Smooth muscle cell (in vitro differentiated cells): ENCODE measurements at regions not wholly inside any gene's neighbourhood (a gene's known extent, or its start where the extent isn't known, plus 50 kb on each side); places are given as distances from the start of the nearest gene placed in this dataset.
"Not testable (repeated sequence)": the region's sequence is repeated elsewhere in the genome, so short reads cannot be mapped to it uniquely, and the experiment has no call there.

Experiments
- DNase-seq: peaks from one replicate; lab custom pipeline; 2025; ENCODE audit not compliant: unreplicated experiment; lab: John Stamatoyannopoulos, UW
- H2AFZ ChIP-seq: fragments of 200-600 bp; sonication (generic); 2 replicates; pipeline ENCODE4 v1.6.0; 2016; ENCODE audit warnings: antibody characterized with exemption, low read depth, mild to moderate bottlenecking
- H3F3A ChIP-seq: fragments of 200-600 bp; sonication (generic); 2 replicates; pipeline ENCODE4 v1.6.0; 2017; ENCODE audit warnings: antibody characterized with exemption, low read depth
- H3K27ac ChIP-seq: fragments of 200-600 bp; sonication (generic); 2 replicates; pipeline ENCODE4 v1.5.1; 2016; ENCODE audit warnings: low read depth, mild to moderate bottlenecking
- H3K27me3 ChIP-seq: fragments of 200-600 bp; sonication (generic); 2 replicates; pipeline ENCODE4 v1.6.1; 2016; ENCODE audit warnings: low read depth, mild to moderate bottlenecking
- H3K36me3 ChIP-seq: fragments of 200-600 bp; sonication (generic); 2 replicates; pipeline ENCODE4 v1.5.1; 2016; ENCODE audit warnings: low read depth
- H3K4me1 ChIP-seq: fragments of 200-600 bp; sonication (generic); 2 replicates; pipeline ENCODE4 v1.5.1; 2016; ENCODE audit warnings: low read depth
- H3K4me2 ChIP-seq: fragments of 200-600 bp; sonication (generic); 2 replicates; pipeline ENCODE4 v1.6.0; 2016; ENCODE audit warnings: mild to moderate bottlenecking
- H3K4me3 ChIP-seq: fragments of 200-600 bp; sonication (generic); 2 replicates; pipeline ENCODE4 v1.5.1; 2016; ENCODE audit warnings: mild to moderate bottlenecking
- H3K79me2 ChIP-seq: fragments of 200-600 bp; sonication (generic); 2 replicates; pipeline ENCODE4 v1.6.0; 2016; ENCODE audit warnings: low read depth, mild to moderate bottlenecking
- H3K9ac ChIP-seq: fragments of 200-600 bp; sonication (generic); 2 replicates; pipeline ENCODE4 v1.6.0; 2016; ENCODE audit warnings: low read depth
- H3K9me3 ChIP-seq: fragments of 200-600 bp; sonication (generic); replicated peaks from 2 replicates; pipeline ENCODE4 v1.5.1; 2016; ENCODE audit warnings: low read depth
- H4K20me1 ChIP-seq: fragments of 200-600 bp; sonication (generic); 2 replicates; pipeline ENCODE4 v1.6.0; 2016; ENCODE audit warnings: low read depth
- WGBS: methylation state at CpG from one replicate; pipeline ENCODE4 v1.1.7; 2016; ENCODE audit warnings: low lambda C conversion rate; 5-methylcytosine and 5-hydroxymethylcytosine counted together
- TF ChIP-seq, protein P1 (sequence below): fragments of 200-600 bp; sonication (generic); IDR thresholded peaks from 2 replicates; pipeline ENCODE4 v1.5.1; 2017; ENCODE audit warnings: borderline replicate concordance, mild to moderate bottlenecking, antibody characterized with exemption; ENCODE audit not compliant: insufficient read depth, poor library complexity, severe bottlenecking

- no peaks in the 10 kb centered on the region for H3K4me1 ChIP-seq
- DNase-seq, result no peak
- H4K20me1 ChIP-seq, result no peaks in the 10 kb centered on the region
- H3K36me3 ChIP-seq, result no peaks in the 10 kb centered on the region
- TF ChIP-seq, protein P1, sequence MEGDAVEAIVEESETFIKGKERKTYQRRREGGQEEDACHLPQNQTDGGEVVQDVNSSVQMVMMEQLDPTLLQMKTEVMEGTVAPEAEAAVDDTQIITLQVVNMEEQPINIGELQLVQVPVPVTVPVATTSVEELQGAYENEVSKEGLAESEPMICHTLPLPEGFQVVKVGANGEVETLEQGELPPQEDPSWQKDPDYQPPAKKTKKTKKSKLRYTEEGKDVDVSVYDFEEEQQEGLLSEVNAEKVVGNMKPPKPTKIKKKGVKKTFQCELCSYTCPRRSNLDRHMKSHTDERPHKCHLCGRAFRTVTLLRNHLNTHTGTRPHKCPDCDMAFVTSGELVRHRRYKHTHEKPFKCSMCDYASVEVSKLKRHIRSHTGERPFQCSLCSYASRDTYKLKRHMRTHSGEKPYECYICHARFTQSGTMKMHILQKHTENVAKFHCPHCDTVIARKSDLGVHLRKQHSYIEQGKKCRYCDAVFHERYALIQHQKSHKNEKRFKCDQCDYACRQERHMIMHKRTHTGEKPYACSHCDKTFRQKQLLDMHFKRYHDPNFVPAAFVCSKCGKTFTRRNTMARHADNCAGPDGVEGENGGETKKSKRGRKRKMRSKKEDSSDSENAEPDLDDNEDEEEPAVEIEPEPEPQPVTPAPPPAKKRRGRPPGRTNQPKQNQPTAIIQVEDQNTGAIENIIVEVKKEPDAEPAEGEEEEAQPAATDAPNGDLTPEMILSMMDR, result no peak
- no peak overlapping the region for H2AFZ ChIP-seq
- H3K4me2 ChIP-seq, result no peak overlapping the region
- H3F3A ChIP-seq, result no peaks in the 10 kb centered on the region
- H3K4me3 ChIP-seq, result no peak overlapping the region
- no peaks in the 10 kb centered on the region for H3K9me3 ChIP-seq
- H3K27ac ChIP-seq, result no peak overlapping the region
- no peaks in the 10 kb centered on the region for H3K27me3 ChIP-seq
- no peak overlapping the region for H3K9ac ChIP-seq
- no peaks in the 10 kb centered on the region for H3K79me2 ChIP-seq
Measured at GRCh38 chr7:68409851-68410250, 1188.4 kb upstream of the AUTS2 start.

DNA sequence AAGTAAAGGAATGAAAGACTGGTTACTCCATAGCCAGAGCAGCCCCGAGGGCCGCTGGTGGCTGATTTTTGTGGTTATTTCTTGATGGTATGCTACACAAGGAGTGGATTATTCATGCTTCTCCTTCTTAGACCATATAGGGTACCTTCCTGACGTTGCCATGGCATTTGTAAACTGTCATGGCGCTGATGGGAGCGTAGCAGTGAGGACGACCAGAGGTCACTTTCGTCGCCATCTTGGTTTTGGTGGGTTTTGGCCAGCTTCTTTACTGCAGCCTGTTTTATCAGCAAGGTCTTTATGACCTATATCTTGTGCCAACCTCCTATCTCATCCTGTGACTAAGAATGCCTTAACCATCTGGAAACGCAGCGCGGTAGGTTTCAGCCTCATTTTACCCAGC, 1187.6 kb upstream of the AUTS2 start:
- WGBS, result 93% methylated on average over 11 of the region's 11 CpGs

DNA sequence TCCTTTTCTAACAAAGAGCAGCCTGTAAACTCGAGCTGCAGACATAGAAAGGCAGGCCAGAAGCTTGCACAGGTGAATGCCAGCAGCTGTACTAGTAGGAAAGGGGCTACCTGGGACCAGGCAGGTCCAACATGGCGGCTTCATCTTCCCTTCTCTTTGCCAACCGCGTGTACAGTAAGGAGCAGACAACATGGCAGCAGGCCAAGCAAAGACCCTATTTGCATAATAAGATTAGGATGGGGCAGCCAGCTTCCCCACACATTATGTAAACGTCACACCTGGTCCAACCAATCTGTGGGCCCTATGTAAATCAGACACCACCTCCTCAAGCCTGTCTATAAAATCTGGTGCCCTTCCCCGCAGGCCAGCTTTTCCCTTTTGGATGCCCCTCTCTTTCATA, 1186.5 kb upstream of the AUTS2 start:
- no peak for DNase-seq
- WGBS, result 94% methylated on average over 6 of the region's 6 CpGs
- H3F3A ChIP-seq, result no peaks in the 10 kb centered on the region

More for the DNA sequence above, 1187.6 kb upstream of the AUTS2 start:
- H3K9ac ChIP-seq, H4K20me1 ChIP-seq, H3K36me3 ChIP-seq, H3K79me2 ChIP-seq, H3K9me3 ChIP-seq, H3F3A ChIP-seq, H3K27me3 ChIP-seq, H3K27ac ChIP-seq, H3K4me2 ChIP-seq, DNase-seq, H3K4me1 ChIP-seq, H2AFZ ChIP-seq, H3K4me3 ChIP-seq: not testable (repeated sequence)

DNA sequence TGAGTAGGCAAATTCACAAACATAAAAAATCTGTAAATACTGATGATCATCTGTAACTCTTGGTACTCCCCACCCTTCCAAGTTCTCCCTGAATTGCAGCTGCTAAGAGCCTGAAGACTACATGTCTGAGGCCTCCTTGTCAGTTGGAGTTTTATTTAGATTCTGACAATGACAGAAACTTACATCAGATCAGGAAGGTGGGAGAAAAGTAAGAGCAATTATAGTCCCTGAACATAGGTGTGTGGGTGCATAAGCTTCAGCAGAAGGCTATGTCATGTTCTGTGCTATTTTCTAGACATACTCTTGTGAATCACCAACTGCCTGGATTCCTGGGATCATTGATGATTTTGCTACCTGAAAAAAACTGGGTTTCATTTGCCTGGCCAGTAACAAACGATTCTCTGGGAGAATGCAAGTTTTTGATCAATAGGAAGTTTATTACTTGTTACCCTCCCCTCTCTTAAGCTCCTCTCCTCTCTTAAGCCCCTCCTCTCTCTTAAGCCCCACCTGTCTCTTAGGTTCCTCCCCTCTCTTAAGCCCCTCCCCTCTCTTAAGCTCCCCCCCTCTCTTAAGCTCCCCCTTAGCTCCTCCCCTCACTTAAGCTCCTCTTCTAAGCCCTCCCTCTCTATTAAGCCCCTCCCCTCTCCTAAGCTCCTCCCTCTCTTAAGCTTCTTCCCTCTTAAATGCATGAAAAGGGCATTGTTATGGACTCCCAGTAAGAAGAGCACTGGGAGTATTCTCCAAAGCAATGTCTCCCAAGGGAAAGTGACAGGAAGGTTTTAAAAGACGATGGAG, 1183.4 kb upstream of the AUTS2 start:
- no peak for DNase-seq
- Histone ChIP-seq H3K27me3 (no peaks in the 10 kb centered on the region), H3F3A (no peaks in the 10 kb centered on the region), H3K4me1 (no peaks in the 10 kb centered on the region), H3K4me3 (no peak overlapping the region), H3K27ac (no peak overlapping the region), H3K36me3 (no peaks in the 10 kb centered on the region), H4K20me1 (no peaks in the 10 kb centered on the region), H3K9ac (no peak overlapping the region), H3K4me2 (no peak overlapping the region), H3K9me3 (no peaks in the 10 kb centered on the region), H2AFZ (no peak overlapping the region), H3K79me2 (no peaks in the 10 kb centered on the region)
- TF ChIP-seq, protein P1, result no peak
- WGBS, result 87% methylated on average over 2 of the region's 2 CpGs

More for the DNA sequence above, 1186.5 kb upstream of the AUTS2 start:
- Histone ChIP-seq H3K27ac (no peak overlapping the region), H3K9ac (no peak overlapping the region), H3K36me3 (no peaks in the 10 kb centered on the region), H3K4me2 (no peak overlapping the region), H2AFZ (no peak overlapping the region), H4K20me1 (no peaks in the 10 kb centered on the region), H3K4me3 (no peak overlapping the region), H3K9me3 (no peaks in the 10 kb centered on the region), H3K79me2 (no peaks in the 10 kb centered on the region), H3K4me1 (no peaks in the 10 kb centered on the region), H3K27me3 (no peaks in the 10 kb centered on the region)
- TF ChIP-seq, protein P1, result no peak
